ENCODE measurements at regions not wholly inside any gene's neighbourhood (a gene's known extent, or its start where the extent isn't known, plus 50 kb on each side); places are given as distances from the start of the nearest gene placed in this dataset.

DNA sequence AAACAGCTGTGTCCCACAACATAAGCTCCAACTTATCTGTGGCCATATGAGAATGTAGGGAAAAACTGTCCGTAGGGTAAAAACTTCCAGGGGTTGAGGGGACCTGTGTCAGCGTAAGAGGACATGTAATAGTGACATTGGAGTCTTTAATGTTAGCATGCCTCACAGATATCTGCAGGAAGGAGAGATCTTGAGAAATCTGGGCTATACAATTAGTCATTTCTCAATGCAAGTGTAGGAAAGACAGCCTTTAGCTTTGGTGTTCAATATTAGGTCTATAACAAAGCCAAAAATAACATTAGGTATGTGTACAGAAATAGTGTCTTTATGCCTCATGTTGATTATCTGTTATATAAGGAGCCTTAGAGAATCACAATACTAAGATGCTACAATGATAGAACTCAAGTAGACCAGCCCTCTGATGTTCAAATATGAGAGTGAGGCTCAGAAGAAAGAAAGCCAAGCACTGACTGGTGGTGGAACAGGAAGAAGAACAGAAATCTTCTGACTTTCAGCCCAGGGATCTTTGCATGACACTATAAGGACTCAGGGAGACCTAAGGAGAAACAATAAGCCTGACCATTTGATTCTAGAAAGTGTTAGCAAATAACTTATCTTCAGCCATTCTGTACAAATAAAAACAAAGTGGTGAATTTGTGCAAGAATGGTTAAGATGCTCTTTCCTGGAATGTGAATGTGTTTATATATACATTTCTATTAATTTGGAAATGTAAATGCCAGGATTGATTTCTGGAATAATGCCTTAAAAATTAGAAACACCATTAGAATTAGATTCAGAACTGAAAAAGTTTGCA is 152.6 kb downstream of the ZC3H11B start:
- H3F3A ChIP-seq (ENCODE audit: insufficient read depth) = no peaks in the 10 kb centered on the region
- no peaks in the 10 kb centered on the region for H3K9me2 ChIP-seq (replicated peaks; ENCODE audit: insufficient read depth, low read length)
- TF ChIP-seq, protein P1, sequence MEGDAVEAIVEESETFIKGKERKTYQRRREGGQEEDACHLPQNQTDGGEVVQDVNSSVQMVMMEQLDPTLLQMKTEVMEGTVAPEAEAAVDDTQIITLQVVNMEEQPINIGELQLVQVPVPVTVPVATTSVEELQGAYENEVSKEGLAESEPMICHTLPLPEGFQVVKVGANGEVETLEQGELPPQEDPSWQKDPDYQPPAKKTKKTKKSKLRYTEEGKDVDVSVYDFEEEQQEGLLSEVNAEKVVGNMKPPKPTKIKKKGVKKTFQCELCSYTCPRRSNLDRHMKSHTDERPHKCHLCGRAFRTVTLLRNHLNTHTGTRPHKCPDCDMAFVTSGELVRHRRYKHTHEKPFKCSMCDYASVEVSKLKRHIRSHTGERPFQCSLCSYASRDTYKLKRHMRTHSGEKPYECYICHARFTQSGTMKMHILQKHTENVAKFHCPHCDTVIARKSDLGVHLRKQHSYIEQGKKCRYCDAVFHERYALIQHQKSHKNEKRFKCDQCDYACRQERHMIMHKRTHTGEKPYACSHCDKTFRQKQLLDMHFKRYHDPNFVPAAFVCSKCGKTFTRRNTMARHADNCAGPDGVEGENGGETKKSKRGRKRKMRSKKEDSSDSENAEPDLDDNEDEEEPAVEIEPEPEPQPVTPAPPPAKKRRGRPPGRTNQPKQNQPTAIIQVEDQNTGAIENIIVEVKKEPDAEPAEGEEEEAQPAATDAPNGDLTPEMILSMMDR (IDR thresholded peaks at IDR 0.05; ENCODE audit: insufficient read depth, low read length, poor library complexity, severe bottlenecking) = no peak
- TF ChIP-seq EZH2phosphoT487 (conservative IDR thresholded peaks at IDR 0.05; ENCODE audit: low read length) = no peak
- H3K9me3 ChIP-seq (ENCODE audit: insufficient read depth, low read length) = no peaks in the 10 kb centered on the region
- H2AFZ ChIP-seq (ENCODE audit: low read depth, low read length, severe bottlenecking) = no peak overlapping the region
- H3K4me3 ChIP-seq (ENCODE audit: insufficient read depth, low read length, poor library complexity, severe bottlenecking) = no peak overlapping the region
- H4K20me1 ChIP-seq (ENCODE audit: low read depth, low read length) = no peaks in the 10 kb centered on the region
- H3K27ac ChIP-seq (ENCODE audit: low read depth, low read length) = no peak overlapping the region
- H3K27me3 ChIP-seq (ENCODE audit: low read length) = no peaks in the 10 kb centered on the region
- H3K36me3 ChIP-seq (ENCODE audit: low read length) = no peaks in the 10 kb centered on the region
- H3K79me2 ChIP-seq (ENCODE audit: insufficient read depth, low read length) = no peaks in the 10 kb centered on the region
- H3K9ac ChIP-seq (ENCODE audit: low read length) = no peak overlapping the region
- no peak overlapping the region for H3K4me2 ChIP-seq (ENCODE audit: low read depth, low read length, poor library complexity, severe bottlenecking)

DNA sequence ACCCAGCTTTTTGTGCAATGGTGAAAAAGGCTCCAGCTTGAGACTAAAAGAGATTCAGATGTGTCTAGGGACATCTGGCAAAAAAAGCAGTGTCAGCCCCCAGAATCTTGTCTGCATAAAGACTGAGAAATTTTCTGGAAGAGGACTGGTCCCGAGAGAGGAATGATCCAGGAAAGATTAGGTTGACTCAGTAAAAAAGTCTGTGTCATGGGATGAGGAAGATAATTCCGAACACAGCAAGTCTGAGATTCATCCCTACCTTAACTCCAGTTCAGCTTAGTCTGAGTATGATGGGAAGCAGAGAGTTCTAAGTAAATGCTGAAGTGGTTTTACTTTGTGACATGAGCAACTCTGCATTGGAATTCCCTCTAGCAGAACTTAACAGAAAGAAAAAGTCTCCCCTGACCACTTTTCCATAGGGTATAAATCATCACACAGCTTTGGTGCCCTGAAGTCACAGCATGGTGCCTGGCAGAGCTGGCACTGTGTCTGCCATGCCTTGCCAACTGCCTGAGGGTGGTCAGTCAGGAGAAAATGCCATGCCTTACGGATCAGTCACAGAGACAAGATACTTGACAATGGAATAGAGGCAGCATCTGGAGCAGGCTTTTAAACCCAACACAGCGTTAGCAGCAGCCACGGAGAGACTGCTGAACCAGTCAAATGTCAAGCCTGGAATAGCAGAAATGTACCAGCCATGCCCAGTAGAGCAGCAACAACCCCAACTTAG is 153.4 kb downstream of the ZC3H11B start:
- TF ChIP-seq, protein P1 (IDR thresholded peaks at IDR 0.05; ENCODE audit: insufficient read depth, low read length, poor library complexity, severe bottlenecking) = no peak
- no peak for TF ChIP-seq EZH2phosphoT487 (conservative IDR thresholded peaks at IDR 0.05; ENCODE audit: low read length)
- Histone ChIP-seq H3K9ac (ENCODE audit: low read length) (no peak overlapping the region), H3K9me2 (replicated peaks; ENCODE audit: insufficient read depth, low read length) (no peaks in the 10 kb centered on the region), H3K9me3 (ENCODE audit: insufficient read depth, low read length) (no peaks in the 10 kb centered on the region), H3K27me3 (ENCODE audit: low read length) (no peaks in the 10 kb centered on the region), H3F3A (ENCODE audit: insufficient read depth) (no peaks in the 10 kb centered on the region), H3K4me3 (ENCODE audit: insufficient read depth, low read length, poor library complexity, severe bottlenecking) (no peak overlapping the region), H3K79me2 (ENCODE audit: insufficient read depth, low read length) (no peaks in the 10 kb centered on the region), H3K4me2 (ENCODE audit: low read depth, low read length, poor library complexity, severe bottlenecking) (no peak overlapping the region), H2AFZ (ENCODE audit: low read depth, low read length, severe bottlenecking) (no peak overlapping the region), H3K27ac (ENCODE audit: low read depth, low read length) (no peak overlapping the region), H3K36me3 (ENCODE audit: low read length) (no peaks in the 10 kb centered on the region), H4K20me1 (ENCODE audit: low read depth, low read length) (no peaks in the 10 kb centered on the region)

DNA sequence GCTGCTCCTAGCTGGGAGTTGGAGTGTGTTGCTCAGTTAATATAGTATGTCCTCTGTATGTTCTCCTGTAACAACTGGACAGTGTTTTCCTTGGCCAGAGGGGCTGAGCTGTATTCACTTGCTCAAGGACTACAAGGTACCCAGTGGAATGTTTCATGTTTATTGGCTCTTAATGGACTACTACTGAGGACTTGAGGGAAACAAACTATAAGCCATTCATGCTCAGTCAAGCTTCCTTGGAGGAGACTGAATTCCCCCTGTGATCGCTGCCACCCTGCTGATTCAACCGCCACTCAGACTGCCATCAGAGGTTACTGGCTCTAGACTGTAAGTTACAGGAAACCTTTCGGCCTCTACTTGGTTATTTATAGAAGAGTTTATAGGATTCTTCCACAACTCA is 166.6 kb downstream of the ZC3H11B start:
- H3K36me3 ChIP-seq (ENCODE audit: low read length) = no peaks in the 10 kb centered on the region
- no peak overlapping the region for H3K27ac ChIP-seq (ENCODE audit: low read depth, low read length)
- H4K20me1 ChIP-seq (ENCODE audit: low read depth, low read length) = no peaks in the 10 kb centered on the region
- H3K79me2 ChIP-seq (ENCODE audit: insufficient read depth, low read length) = no peaks in the 10 kb centered on the region
- H2AFZ ChIP-seq (ENCODE audit: low read depth, low read length, severe bottlenecking) = no peak overlapping the region
- no peak overlapping the region for H3K4me2 ChIP-seq (ENCODE audit: low read depth, low read length, poor library complexity, severe bottlenecking)
- no peak for TF ChIP-seq EZH2phosphoT487 (conservative IDR thresholded peaks at IDR 0.05; ENCODE audit: low read length)
- TF ChIP-seq, protein P1 (IDR thresholded peaks at IDR 0.05; ENCODE audit: insufficient read depth, low read length, poor library complexity, severe bottlenecking) = no peak
- H3F3A ChIP-seq (ENCODE audit: insufficient read depth) = no peaks in the 10 kb centered on the region
- H3K4me3 ChIP-seq (ENCODE audit: insufficient read depth, low read length, poor library complexity, severe bottlenecking) = no peak overlapping the region
- no peaks in the 10 kb centered on the region for H3K9me3 ChIP-seq (ENCODE audit: insufficient read depth, low read length)
- H3K9ac ChIP-seq (ENCODE audit: low read length) = no peak overlapping the region
- no peaks in the 10 kb centered on the region for H3K27me3 ChIP-seq (ENCODE audit: low read length)
- no peaks in the 10 kb centered on the region for H3K9me2 ChIP-seq (replicated peaks; ENCODE audit: insufficient read depth, low read length)
